ENCODE measurements at regions not wholly inside any gene's neighbourhood (a gene's known extent, or its start where the extent isn't known, plus 50 kb on each side); places are given as distances from the start of the nearest gene placed in this dataset.
"Not testable (repeated sequence)": the region's sequence is repeated elsewhere in the genome, so short reads cannot be mapped to it uniquely, and the experiment has no call there.

DNA sequence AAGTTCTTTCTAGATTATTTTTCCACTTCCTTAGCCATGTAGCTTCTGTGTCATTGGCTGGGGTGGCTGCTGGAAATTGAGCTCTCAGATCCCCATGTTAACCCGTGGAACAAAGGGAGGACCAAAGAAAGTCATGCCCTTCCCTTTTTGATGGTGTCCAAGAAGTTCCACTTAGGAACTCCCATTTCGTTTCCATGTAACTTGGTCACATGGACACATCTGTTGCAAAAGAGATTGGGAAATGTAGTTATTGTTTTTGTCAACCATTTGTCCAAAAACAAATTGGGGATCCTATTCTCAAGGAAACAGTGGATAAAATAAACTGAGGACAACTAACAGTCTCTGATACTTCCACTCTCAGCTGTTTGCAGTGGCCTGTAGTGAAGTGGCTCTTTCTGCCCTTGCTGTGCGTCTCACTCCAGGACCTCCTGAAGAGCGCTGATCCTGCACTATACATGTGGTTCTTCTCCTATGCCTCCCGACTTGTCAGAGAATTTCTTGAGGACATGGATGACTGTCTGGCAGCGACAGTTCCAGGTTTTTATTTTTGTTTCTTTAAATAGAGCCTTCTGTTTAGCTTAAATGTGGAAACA is 125.3 kb upstream of the LNX1 start:
- DNase-seq (ENCODE audit: low read depth, low spot score): no peak

DNA sequence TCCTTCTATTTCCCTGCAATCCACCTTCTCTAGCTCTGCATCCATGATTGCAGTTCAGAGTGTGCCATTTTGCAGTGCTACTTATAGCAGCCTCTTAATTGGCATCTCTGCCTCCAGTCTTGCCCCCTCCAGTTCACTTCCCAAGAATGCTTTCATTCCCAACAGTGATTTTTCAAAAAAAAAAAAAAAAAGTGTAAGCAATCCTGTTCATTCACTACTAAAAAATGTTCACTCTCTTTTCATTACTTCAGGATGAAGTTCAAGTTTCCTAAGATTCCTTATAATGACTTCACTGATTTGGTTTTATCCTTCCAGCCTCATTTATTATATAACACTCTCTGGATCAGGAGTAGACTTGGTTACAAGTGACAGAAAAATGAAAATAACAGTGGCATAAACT is 124.7 kb upstream of the LNX1 start:
- DNase-seq (ENCODE audit: low read depth, low spot score): no peak

DNA sequence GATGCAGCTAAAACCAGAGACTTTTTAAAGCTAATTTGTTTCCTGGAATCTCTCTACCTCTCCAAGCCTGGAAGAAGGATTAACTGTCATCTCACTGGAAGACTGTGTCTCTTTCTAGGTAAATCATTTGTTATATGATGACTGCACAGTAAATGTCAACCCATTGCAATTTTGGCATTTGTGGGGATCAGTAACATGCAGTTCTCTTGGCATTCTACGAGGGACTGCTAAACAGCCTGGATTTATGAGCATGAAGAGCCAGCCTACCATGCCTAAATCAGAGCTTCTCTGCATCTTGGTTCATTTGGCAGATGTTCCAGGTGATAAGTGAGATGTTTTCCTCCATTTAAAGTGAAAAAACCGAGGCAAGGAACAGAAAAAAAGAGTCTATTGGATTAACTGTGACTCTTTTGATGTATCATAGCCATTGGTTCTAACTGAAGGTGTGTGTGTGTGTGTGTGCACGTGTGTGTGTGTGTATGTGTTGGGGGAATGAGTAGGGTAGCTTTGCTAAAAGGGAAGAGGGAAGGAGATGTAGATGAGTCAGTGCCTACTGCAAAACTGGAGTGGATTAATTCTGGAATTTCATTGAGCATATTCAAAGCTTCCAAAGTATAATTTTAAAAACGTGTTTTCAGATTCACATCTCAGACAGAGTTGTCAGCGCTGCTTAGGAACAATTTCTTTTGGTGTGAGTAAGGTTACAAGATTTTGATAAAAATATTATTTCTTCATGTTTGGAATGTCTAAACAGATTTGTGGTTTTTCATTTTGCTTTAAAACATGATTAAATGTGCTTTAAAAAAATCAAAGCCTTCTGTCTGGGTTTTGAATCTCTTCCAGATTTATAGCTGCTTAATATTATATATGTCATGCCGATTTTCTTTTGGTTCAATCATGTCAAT is 123.2 kb upstream of the LNX1 start:
- DNase-seq (ENCODE audit: low read depth, low spot score): no peak

DNA sequence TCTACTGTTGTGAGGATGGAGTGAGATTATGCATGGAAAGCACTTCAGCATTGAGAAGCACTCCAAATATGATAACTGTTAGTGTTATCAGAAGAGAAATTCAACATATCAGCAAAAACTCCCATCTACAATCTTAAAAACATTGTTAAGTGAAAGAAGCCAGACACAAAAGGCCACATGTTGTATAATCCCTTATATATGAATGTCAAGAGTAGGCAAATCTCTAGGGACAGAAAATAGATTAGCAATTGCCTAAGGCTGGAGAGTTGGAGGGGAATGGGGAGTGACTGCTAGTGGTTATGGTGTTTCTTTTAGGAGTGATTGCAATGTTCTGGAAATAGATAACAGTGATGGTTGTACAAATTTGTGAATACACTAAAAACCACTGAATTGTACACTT is 122.5 kb upstream of the LNX1 start:
- no peak for DNase-seq (ENCODE audit: low read depth, low spot score)

DNA sequence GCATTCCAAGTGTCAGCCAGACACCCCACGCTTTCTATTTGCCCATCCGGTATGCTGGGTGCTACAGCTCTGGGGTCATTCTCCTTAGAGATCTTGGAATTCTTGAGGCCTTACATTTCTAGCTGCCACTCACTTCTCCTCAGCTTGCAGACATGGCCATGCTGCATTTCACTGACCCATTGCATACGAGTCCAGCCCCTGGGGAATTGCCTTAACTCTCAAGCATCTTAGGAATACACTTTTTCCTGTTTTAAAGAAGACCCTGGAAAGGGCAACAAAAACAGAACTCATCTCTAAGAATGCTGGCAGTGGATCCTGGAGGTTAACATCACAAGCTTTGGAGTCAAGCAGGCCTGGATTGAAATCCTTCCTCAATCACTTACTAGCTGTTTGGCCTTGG is 122.0 kb upstream of the LNX1 start:
- DNase-seq (ENCODE audit: low read depth, low spot score): no peak

DNA sequence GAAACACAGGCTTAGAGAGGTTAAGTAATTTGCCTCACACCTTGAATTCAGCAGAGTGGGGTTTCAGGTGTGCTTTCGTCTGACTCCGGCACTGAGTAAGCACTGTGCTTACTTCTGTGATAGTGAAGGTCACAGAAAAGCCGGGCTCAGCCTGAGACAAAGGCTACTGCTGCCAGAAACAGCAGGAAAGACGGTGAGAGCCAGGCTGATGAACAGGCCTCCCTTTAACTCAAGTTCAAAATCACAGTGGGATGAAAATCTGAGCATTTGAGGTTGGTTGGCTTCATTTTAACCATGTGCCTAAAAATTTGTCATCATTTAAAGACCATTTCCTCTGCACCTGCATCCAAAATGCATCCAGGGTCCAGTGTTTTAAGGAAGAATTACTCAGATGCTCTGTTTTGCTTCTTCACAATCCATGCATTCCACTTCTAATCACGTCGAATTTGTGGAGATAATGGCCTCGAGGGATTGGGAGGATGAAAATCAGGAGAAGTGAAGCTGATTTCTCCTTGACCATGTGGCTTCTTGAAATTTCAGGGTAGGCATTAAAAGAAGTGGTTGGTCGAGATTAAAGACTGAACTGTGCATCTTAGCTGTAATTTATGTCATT is 121.2 kb upstream of the LNX1 start:
- DNase-seq (ENCODE audit: low read depth, low spot score): no peak

DNA sequence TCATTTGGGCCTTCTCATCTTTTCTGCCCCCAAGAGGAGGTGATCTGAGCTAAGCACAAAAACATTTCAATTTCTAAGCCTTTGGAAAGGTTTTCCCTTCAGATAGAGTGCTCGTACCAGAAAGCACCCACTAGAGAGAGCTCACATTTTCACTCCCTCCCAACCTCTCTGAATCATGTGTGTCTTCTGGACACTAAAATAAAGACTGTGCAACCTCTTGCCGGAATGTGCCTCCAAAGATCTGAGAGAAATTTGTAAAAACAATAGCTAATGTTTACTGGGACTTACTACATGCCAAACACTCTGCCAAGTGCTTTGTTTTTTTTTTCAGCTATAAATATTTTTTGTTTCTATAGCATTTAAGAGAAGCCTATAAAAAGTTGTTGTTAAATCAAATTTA is 120.6 kb upstream of the LNX1 start:
- DNase-seq (ENCODE audit: low read depth, low spot score): no peak

DNA sequence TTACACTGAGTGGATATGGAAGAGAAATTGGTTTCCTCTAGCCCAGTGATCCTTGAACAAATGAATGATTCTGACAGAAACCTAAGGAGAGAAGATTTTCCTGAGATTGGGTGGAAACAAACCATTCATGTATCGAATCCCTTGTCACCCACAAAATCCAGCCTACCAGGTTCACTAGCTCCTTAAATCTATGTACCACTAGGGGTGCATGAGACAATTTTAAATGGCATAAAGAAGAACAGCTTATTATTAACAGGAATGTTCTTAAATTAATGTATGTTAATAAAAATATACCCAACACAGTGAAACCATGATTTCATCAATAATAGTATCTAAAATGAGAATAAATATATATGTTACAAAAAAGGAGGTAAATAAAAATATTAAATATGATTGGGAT is 118.4 kb upstream of the LNX1 start:
- DNase-seq (ENCODE audit: low read depth, low spot score): no peak

DNA sequence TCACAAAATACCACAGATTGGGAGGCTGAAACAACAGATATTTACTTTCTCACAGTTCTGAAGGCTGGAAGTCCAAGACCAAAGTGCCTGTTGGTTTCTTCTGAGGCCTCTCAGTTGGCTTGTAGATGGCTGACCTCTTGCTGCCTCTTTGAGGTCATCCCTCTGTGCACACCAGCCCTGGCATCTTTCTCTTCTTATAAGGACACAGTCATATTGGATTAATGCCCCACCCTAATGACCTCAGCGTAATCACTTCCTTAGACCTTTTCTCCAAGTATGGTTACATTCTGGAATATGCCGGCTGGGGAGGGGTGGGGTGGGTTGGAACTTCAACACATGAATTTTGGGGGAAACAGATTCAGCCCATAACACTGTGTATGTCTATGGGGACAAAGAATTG is 116.2 kb upstream of the LNX1 start:
- DNase-seq (ENCODE audit: low read depth, low spot score): no peak

DNA sequence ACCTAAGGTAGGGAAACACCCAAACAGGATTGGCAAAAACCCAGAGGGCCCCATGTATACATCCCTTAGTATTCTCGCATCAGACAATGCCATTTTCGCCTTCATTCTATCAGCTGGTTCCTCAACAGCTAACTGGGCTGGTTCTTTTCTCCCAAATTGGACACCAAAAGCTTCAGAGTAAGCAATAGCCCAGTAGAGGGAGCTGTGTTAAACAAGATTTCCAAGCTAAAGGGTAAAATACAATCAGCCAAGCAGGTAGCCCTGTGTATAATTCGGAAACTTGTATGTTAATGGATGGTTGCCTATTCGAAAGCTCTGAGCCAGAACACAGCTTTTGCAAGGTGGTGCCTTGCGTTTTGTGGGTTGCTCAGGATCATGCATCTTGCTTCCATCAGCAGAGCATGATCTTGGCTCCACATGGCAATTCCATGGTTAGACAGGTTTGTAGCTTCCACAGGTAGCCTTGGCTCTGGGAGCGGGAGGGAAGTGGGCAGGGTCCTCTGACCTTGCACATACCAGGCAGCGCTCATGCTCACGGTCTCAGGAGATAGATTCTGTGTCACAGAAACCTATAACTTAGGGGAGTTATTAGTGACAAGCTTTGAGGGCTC is 115.2 kb upstream of the LNX1 start:
- DNase-seq (ENCODE audit: low read depth, low spot score): peak; percentile 73

DNA sequence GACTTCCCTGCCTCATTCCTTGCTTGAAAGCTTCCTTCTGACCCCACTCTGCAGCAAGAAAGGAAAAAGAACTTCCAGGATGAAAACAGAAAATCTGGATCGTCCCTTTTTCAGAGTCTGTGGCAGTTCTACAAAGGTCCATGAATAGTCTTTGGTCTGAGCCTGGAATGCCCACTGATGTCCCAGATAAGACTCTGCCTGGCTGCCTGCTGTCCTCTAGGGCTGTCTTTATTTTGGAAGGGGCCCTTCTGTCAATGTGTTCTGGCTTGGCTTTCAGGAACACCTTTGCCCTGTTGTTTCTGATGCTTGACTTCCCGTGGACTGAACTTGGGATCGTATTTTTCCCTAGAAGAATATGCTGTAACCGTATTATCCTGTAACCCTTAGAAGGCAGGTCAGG is 114.7 kb upstream of the LNX1 start:
- DNase-seq (ENCODE audit: low read depth, low spot score): no peak

DNA sequence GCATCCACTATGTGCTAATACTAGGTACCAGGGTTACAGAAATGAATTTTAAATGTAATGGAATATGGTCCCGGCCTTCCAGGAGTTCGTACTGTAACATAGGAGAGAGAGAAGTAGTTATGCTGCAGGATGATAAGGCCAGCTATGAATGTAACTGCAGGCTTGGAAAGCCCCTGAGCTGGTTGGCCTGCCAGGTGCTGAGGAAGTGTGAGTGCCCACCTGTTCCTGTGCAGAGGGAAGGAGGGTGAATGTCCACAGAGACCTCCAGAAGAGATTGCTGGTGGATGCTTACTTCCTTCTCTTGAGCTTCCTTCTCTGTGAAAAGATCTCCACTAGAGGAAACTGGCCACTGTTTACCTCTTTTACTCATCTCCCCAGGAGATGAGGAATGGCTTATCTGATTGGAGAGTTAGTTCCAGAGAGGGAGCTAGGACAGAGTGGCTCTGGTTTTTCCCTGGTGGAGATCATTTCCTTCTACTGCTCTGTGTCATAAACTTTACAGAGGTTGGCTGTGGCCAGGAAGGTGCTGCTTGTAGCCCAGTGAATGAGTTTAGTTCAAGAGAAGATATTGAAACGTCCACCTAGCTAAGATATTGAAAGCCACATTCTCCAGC is 114.0 kb upstream of the LNX1 start:
- DNase-seq (ENCODE audit: low read depth, low spot score): no peak

DNA sequence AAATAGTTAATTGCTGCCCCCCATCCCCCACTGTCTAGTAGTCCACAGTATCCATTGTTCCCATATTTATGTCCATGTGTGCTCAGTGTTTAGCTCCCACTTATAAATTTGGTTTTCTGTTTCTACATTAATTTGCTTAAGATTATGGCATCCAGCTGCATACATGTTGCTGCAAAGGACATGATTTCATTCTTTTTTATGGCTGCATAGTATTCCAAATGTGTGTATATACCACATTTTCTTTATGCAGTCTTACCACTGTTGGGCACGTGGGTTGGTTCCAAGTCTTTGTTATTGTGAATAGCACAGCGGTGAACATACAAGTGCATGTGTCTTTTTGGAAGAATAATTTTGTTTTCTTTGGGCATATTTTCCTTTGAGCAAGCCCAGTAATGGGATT is 113.0 kb upstream of the LNX1 start:
- DNase-seq (ENCODE audit: low read depth, low spot score): no peak

DNA sequence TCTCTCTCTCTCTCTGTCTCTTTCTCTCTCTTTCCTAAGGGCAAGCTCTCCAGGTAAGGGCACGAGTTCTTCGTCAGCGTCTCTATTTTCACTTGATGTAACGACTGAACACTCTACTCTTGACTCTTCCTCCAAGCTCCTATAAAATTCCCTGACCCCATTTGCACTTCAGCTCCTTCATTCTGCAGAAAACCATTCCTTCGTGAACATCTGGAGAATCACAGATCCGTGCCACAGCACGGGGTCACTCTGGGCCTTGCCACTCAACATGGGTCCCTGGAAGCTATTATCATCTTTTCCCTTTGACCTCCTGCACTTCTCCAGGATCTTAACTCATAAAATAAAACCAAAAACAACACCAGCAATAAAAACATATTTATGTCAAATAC is 112.0 kb upstream of the LNX1 start:
- no peak for DNase-seq (ENCODE audit: low read depth, low spot score)

DNA sequence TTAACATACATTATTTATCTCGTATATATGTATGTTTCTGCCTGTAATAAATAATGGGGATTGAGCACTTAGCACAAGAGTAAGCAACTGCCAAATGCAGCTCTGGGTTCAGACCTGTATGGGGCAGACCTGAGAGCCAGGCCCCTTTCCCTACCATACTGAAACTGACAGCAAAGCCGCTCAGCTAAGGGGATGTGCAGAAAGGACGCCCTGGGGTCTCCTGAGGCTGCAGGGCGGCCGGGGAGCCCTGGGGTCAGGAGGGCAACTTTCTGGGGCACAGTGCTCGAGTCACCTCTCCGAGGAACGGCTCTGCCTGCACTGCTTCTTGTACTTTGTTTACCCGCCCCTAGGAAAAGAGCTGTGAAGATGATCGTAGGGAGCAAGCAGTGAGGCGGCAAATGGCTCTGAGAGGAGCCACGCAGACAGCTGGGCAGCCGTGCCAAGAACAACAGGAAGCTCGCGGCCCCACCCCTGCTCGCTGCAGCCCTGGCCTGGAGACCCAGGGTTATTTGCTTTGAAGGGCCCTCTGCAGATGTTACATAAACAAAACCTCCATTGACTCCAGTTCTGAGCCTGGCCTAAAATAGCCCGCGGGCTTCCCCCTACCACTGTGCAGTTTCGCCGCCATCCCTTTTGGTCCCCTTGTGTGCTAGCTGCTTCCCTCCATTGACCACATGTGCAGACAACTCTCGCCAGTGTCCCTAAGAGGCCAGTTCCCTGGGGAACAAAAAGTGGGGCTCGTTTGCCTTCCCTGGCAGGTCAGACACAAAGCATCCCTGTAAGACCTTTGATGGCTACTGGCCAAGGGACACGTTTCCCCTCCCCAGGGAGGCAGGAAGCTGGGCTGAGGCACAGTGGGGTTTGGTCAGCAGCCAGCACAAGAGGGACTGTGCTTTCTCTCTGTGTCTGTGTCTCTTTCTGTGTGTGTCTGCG is 111.3 kb upstream of the LNX1 start:
- peak; percentile 64 for DNase-seq (ENCODE audit: low read depth, low spot score)

DNA sequence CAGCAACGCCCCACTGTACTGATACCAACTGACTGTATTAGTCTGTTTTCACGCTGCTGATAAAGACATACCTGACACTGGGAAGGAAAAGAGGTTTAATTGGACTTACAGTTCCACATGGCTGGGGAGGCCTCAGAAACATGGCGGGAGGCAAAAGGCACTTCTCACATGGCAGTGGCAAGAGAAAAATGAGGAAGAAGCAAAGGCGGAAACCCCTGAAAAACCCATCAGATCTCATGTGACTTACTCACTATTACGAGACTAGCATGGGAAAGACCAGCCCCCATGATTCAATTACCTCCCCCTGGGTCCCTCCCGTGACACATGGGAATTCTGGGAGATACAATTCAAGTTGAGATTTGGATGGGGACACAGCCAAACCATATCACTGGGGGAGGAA is 110.0 kb upstream of the LNX1 start:
- DNase-seq (ENCODE audit: low read depth, low spot score): not testable (repeated sequence)

DNA sequence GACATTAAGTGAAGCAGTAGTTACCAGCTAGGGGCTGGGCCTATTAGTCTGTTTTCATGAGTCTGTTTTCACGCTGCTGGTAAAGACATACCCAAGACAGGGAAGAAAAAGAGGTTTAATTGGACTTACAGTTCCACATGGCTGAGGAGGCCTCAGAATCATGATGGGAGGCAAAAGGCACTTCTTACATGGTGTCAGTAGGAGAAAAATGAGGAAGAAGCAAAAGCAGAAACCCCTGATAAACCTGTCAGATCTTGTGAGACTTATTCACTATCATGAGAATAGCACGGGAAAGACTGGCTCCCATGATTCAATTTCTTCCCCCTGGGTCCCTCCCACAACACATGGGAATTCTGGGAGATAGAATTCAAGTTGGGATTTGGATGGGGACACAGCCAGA is 108.0 kb upstream of the LNX1 start:
- DNase-seq (ENCODE audit: low read depth, low spot score): not testable (repeated sequence)

DNA sequence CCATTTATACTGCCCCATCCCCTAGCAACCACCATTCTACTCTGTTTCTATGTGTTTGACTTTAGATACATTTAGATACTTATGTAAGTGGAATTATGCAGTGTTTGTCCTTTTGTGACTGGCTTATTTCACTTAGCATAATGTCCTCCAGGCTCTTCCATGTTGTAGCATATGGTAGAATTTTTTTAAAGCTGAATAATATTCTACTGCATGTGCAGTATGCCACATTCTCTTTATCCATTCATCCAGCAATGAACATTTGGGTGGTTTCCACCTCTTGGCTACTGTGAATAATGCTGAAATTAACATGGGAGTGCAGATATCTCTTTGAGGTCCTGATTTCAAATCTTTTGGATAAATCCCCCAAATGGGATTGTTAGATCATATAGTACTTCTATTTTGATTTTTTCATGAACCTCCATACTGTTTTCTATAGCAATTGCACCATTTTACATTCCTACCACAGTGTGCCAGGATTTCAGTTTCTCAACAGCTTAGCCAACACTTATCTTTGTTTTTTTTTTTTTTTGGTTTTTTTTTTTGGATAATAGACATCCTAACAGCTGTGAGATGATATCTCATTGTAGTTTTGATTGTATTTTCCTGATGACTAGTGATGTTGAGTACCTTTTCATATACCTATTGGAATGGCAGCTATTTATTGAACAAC is 105.9 kb upstream of the LNX1 start:
- DNase-seq (ENCODE audit: low read depth, low spot score): peak; percentile 45

DNA sequence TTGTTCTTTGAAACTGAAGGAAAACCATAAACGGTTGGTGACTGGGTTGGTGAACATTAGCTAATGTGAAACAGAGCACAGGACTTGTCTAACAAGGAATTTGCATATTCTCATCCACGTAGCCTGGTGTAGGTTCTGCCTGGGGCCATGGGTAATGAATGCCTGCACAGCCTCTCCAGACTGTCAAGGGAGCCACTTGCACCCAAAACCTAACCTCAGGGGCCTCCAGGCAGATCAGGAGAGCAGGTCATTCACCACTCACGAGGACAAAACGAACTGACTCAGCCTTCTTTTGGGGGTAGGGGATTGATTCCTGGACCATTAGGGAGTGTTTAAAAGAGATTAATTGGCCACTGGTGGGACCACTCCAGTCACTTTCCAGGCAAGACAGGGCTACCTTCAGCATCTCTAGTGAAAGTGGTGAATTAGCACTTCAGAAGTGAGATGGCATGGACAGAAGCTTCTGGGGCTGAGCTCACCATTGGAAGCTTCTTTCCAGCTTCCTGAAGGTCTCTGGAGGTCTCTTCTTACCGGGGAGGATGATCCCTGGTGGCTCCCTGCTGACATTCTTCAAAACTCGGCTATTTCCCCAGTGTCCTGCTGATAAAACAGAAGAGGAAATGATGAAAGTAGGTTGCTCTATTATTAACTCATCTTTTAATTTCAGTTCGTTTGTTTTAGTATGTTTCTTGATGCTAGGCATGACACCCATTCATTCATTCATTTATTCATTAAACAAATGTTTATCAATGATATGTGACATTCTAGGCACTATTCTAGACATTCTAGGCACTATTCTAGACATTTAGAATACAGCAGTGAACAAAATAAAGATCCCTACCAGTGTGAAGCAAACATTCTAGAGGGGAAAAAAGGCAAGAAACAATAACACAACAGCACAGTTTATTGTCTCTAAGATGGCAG is 104.5 kb upstream of the LNX1 start:
- no peak for DNase-seq (ENCODE audit: low read depth, low spot score)

All from astrocyte of the hippocampus (primary cell).